Spinal cord (tissue), 9 donors: ENCODE measurements at regions not wholly inside any gene's neighbourhood (a gene's known extent, or its start where the extent isn't known, plus 50 kb on each side); places are given as distances from the start of the nearest gene placed in this dataset.
"Not testable (repeated sequence)": the region's sequence is repeated elsewhere in the genome, so short reads cannot be mapped to it uniquely, and the experiment has no call there.

ENCODE experiments used
- DNase-seq, 6 donors: peaks; one replicate each; pipeline versions ENCODE4 v3.0.0 to v3.0.0-alpha.2; 2013 to 2015; ENCODE audit warnings: low spot score in 6 of 6, low read depth in 4 of 6
- H3K27ac ChIP-seq: one replicate; pipeline ENCODE4 v1.5.1; 2013; ENCODE audit warnings: low read depth, low read length, control low read depth
- H3K27me3 ChIP-seq: one replicate; pipeline ENCODE4 v1.6.1; 2013; ENCODE audit warnings: low read length; ENCODE audit not compliant: control insufficient read depth, insufficient read depth
- H3K36me3 ChIP-seq: one replicate; pipeline ENCODE4 v1.6.1; 2013; ENCODE audit warnings: low read length; ENCODE audit not compliant: control insufficient read depth, insufficient read depth
- H3K4me1 ChIP-seq: one replicate; pipeline ENCODE4 v1.6.1; 2013; ENCODE audit warnings: low read length; ENCODE audit not compliant: control insufficient read depth, insufficient read depth
- H3K4me3 ChIP-seq: one replicate; pipeline ENCODE4 v1.5.1; 2013; ENCODE audit warnings: low read depth, low read length, control low read depth
- H3K9me3 ChIP-seq: one replicate; pipeline ENCODE4 v1.6.1; 2013; ENCODE audit warnings: low read length; ENCODE audit not compliant: control insufficient read depth, insufficient read depth
- WGBS: methylation state at CpG from one replicate; pipeline ENCODE4 v1.1.5; 2013; ENCODE audit warnings: missing lambda C conversion rate; ENCODE audit not compliant: insufficient coverage; 5-methylcytosine and 5-hydroxymethylcytosine counted together
- donor health status: healthy.

- no peak for DNase-seq
- no CpG with 5 or more reads among the region's 1 CpG for WGBS
- Histone ChIP-seq H3K27me3 (no peaks in the 10 kb centered on the region), H3K27ac (no peak overlapping the region), H3K4me3 (no peak overlapping the region), H3K36me3 (no peaks in the 10 kb centered on the region), H3K4me1 (no peaks in the 10 kb centered on the region), H3K9me3 (no peaks in the 10 kb centered on the region)
Measured at GRCh38 chr6:130643361-130643760, 183.8 kb upstream of the SMLR1 start.

- Histone ChIP-seq H3K9me3 (no peaks in the 10 kb centered on the region), H3K27me3 (no peaks in the 10 kb centered on the region), H3K27ac (no peak overlapping the region), H3K4me1 (no peaks in the 10 kb centered on the region), H3K4me3 (no peak overlapping the region), H3K36me3 (no peaks in the 10 kb centered on the region)
- no CpG with 5 or more reads among the region's 2 CpGs for WGBS
- DNase-seq = no peak
Measured at GRCh38 chr6:130644175-130644574, 183.0 kb upstream of the SMLR1 start.

GRCh38 chr6:130644769-130645168 lies 182.4 kb upstream of the SMLR1 start:
- not testable (repeated sequence) for H3K4me3 ChIP-seq, H3K27ac ChIP-seq, H3K4me1 ChIP-seq, H3K9me3 ChIP-seq, DNase-seq, H3K36me3 ChIP-seq, H3K27me3 ChIP-seq
- no CpG with 5 or more reads among the region's 3 CpGs for WGBS

- no peak overlapping the region for H3K4me3 ChIP-seq
- H3K4me1 ChIP-seq = no peaks in the 10 kb centered on the region
- H3K27me3 ChIP-seq = no peaks in the 10 kb centered on the region
- no peak overlapping the region for H3K27ac ChIP-seq
- H3K36me3 ChIP-seq = no peaks in the 10 kb centered on the region
- H3K9me3 ChIP-seq = no peaks in the 10 kb centered on the region
- DNase-seq = no peak
Measured at GRCh38 chr6:130647246-130647645, 180.0 kb upstream of the SMLR1 start.

GRCh38 chr6:130655586-130655985 lies 171.6 kb upstream of the SMLR1 start:
- no peak for DNase-seq
- WGBS = no CpG with 5 or more reads among the region's 1 CpG
- H3K4me1 ChIP-seq = no peaks in the 10 kb centered on the region
- H3K4me3 ChIP-seq = no peak overlapping the region
- no peaks in the 10 kb centered on the region for H3K9me3 ChIP-seq
- H3K27ac ChIP-seq = no peak overlapping the region
- no peaks in the 10 kb centered on the region for H3K27me3 ChIP-seq
- H3K36me3 ChIP-seq = no peaks in the 10 kb centered on the region

GRCh38 chr6:130661077-130661476 lies 166.1 kb upstream of the SMLR1 start:
- DNase-seq = no peak
- Histone ChIP-seq H3K27me3 (no peaks in the 10 kb centered on the region), H3K27ac (no peak overlapping the region), H3K4me1 (no peaks in the 10 kb centered on the region), H3K36me3 (no peaks in the 10 kb centered on the region), H3K4me3 (no peak overlapping the region), H3K9me3 (no peaks in the 10 kb centered on the region)
- 63% methylated on average over 2 of the region's 4 CpGs for WGBS

- Histone ChIP-seq H3K27me3 (no peaks in the 10 kb centered on the region), H3K4me3 (no peak overlapping the region), H3K27ac (no peak overlapping the region), H3K9me3 (no peaks in the 10 kb centered on the region), H3K36me3 (no peaks in the 10 kb centered on the region), H3K4me1 (no peaks in the 10 kb centered on the region)
- WGBS = 100% methylated on average over 2 of the region's 2 CpGs
- no peak for DNase-seq
Measured at GRCh38 chr6:130666786-130667185, 160.4 kb upstream of the SMLR1 start.

GRCh38 chr6:130670142-130670541 lies 157.1 kb upstream of the SMLR1 start:
- no peaks in the 10 kb centered on the region for H3K4me1 ChIP-seq
- WGBS = 21% methylated on average over 6 of the region's 6 CpGs
- no peak overlapping the region for H3K27ac ChIP-seq
- no peaks in the 10 kb centered on the region for H3K9me3 ChIP-seq
- no peaks in the 10 kb centered on the region for H3K27me3 ChIP-seq
- H3K4me3 ChIP-seq = no peak overlapping the region
- H3K36me3 ChIP-seq = no peaks in the 10 kb centered on the region
- peak in 1 of 6 donors; percentile 79 for DNase-seq

- no peak overlapping the region for H3K27ac ChIP-seq
- WGBS = no CpG with 5 or more reads among the region's 2 CpGs
- H3K4me3 ChIP-seq = no peak overlapping the region
- no peaks in the 10 kb centered on the region for H3K36me3 ChIP-seq
- H3K9me3 ChIP-seq = no peaks in the 10 kb centered on the region
- no peak for DNase-seq
- peaks cover 1% of the 10 kb centered on the region for H3K4me1 ChIP-seq
- H3K27me3 ChIP-seq = no peaks in the 10 kb centered on the region
Measured at GRCh38 chr6:130671119-130671518, 156.1 kb upstream of the SMLR1 start.

- H3K27ac ChIP-seq = no peak overlapping the region
- H3K4me1 ChIP-seq = peaks cover 3% of the 10 kb centered on the region
- no peak overlapping the region for H3K4me3 ChIP-seq
- WGBS = 75% methylated on average over 7 of the region's 11 CpGs
- no peak for DNase-seq
- H3K27me3 ChIP-seq = no peaks in the 10 kb centered on the region
- H3K9me3 ChIP-seq = no peaks in the 10 kb centered on the region
- H3K36me3 ChIP-seq = no peaks in the 10 kb centered on the region
Measured at GRCh38 chr6:130671577-130671976, 155.6 kb upstream of the SMLR1 start.
